Activated CD4-positive, alpha-beta memory T cell treated with anti-CD3 and anti-CD28 coated beads, Interleukin-2, amount 10 ng/mL, durations not matched to agents 7 days and 5 days (primary cell): ENCODE measurements at regions not wholly inside any gene's neighbourhood (a gene's known extent, or its start where the extent isn't known, plus 50 kb on each side); places are given as distances from the start of the nearest gene placed in this dataset.

Source experiments
- CTCF ChIA-PET: fragments of 350-600 bp; sonication (Branson Sonifier 250); formaldehyde crosslinking; loops from one replicate; lab custom pipeline; 2021; ENCODE audit warnings: antibody characterized with exemption, inconsistent platforms; lab: Charles Lee
- POLR2A ChIA-PET: fragments of 350-600 bp; sonication (Branson Sonifier 250); formaldehyde crosslinking; loops from one replicate; lab custom pipeline; 2021; ENCODE audit warnings: antibody characterized with exemption; lab: Charles Lee
- DNase-seq: peaks from one replicate; pipeline ENCODE4 v3.0.0-alpha.2; 2020
- H3K27ac Mint-ChIP-seq: one replicate; pipeline ENCODE4 v1.8.0; 2021; ENCODE audit warnings: mild to moderate bottlenecking, mixed read lengths
- H3K27me3 Mint-ChIP-seq: one replicate; pipeline ENCODE4 v1.8.0; 2021; ENCODE audit warnings: mixed read lengths
- H3K36me3 Mint-ChIP-seq: one replicate; pipeline ENCODE4 v1.8.0; 2021; ENCODE audit warnings: low read depth, mixed read lengths
- H3K4me1 Mint-ChIP-seq: one replicate; pipeline ENCODE4 v1.8.0; 2021; ENCODE audit warnings: mixed read lengths
- H3K4me3 Mint-ChIP-seq: one replicate; pipeline ENCODE4 v1.8.0; 2021; ENCODE audit warnings: mild to moderate bottlenecking, mixed read lengths
- H3K9me3 Mint-ChIP-seq: one replicate; pipeline ENCODE4 v1.8.0; 2021; ENCODE audit warnings: mixed read lengths

DNA sequence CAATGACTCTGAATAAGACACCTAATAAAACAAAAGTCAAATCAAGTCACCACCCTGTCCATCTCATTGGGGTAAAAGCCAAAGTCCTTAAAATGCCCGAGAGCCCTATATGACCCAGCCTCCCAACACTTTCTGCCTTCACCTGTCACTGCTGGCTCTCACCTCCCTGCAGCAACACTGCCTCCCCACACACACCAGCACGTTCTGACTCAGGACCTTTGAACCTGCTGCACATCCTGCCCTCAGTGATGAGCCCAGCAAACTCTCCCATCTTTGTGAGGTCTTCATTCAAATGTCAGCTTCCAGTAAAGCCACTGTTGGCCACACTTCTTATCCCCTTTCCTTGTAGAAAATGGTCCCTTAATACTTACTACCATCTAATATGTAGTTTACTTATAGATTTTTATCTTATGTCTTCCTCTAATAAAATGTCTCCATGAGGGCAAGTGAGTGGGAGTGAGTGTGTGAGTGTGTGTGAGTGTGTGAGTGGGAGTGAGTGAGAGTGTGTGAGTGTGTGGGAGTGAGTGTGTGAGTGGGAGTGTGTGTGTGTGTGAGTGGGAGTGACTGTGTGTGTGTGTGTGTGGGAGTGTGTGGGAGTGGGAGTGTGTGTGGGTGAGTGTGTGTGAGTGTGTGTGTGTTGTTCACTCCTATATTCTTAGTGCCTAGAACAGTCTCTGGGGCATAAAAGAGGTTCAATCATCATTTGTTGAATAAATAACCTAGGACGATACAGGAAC is 504.7 kb downstream of the EIPR1 start:
- Mint-ChIP-seq H3K4me3 (no peak overlapping the region), H3K27ac (no peak overlapping the region), H3K27me3 (no peaks in the 10 kb centered on the region), H3K36me3 (no peaks in the 10 kb centered on the region), H3K4me1 (no peaks in the 10 kb centered on the region), H3K9me3 (no peaks in the 10 kb centered on the region)
- ChIA-PET POLR2A (no interaction called here), CTCF (no interaction called here)
- no peak for DNase-seq

DNA sequence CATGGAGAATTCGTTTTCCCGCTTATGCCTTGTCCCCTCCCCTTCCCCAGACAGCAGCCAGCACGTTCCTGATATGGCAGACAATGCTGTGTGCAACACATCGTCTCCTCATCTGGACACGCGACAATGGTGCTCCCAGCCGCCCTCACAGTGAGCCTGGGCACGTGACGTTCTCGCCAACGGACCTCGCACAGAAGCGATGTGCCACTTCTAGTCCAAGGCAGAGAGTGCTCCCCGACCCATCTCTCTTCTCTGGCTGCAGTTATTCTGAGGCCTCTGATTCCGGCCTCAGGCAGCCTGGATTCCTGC is 505.4 kb downstream of the EIPR1 start:
- H3K4me3 Mint-ChIP-seq: no peak overlapping the region
- POLR2A ChIA-PET: no interaction called here
- no peaks in the 10 kb centered on the region for H3K36me3 Mint-ChIP-seq
- no peak for DNase-seq
- CTCF ChIA-PET: no interaction called here
- H3K4me1 Mint-ChIP-seq: no peaks in the 10 kb centered on the region
- H3K9me3 Mint-ChIP-seq: no peaks in the 10 kb centered on the region
- H3K27me3 Mint-ChIP-seq: no peaks in the 10 kb centered on the region
- no peak overlapping the region for H3K27ac Mint-ChIP-seq

DNA sequence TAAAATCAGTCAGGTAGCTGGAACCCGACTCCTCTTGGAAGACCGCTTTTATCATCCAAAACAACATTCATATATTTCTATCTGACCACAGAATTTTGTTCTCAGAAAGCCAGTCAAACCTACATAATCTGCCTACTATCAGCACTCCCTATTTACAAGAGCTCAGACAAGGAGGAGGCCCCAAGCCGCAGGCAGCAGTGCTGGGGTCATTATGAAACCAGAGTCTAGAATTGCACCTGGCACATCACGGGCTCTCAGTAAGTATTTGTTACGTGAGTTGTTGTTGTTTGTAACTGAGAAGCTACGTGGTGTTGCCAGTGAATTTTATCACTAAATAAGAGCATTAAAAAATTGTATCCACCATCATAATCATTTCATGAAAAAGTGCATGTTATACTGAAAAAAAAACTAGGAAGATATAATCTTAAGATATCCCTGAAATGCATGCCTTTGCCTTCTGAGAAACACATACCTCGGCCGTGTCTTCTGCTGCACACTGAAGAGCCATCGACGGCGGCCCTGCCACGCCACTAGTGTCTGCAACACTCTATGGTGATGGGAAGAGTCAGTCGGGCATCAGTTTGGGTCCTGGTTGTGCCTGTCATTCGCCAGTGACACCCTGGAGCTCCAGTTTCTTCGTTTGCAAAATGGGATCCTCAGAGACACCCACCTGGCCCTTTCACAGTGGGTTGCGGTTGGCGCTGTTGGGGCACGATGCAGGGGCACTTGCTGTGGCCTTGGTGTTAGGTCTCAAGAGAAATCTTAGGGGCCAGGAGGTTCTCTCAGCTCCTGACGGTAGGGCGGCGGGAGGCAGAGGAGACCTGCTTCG is 505.9 kb downstream of the EIPR1 start:
- Mint-ChIP-seq H3K27ac (no peak overlapping the region), H3K36me3 (no peaks in the 10 kb centered on the region), H3K27me3 (no peaks in the 10 kb centered on the region), H3K9me3 (no peaks in the 10 kb centered on the region), H3K4me1 (no peaks in the 10 kb centered on the region), H3K4me3 (no peak overlapping the region)
- no peak for DNase-seq
- CTCF ChIA-PET: no interaction called here
- POLR2A ChIA-PET: no interaction called here

DNA sequence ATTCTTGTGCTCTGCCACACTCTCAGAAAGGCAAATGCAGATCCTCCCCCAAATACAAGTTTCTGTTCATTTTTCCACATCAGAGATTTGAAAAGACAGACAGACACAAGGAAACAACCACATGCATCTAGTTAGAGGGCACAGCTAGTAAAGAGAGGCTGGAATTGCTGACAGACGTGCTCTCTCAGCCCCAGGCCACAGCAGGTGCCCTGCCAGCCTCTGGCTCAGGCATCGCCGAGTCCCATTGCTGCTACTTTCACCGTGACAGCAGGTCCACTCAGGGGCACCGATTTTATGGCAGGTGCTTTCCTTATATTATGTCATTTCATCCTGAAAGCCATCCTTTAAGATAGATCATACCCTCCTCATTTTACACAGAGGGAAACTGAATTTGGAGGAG is 507.5 kb downstream of the EIPR1 start:
- H3K4me1 Mint-ChIP-seq: no peaks in the 10 kb centered on the region
- H3K27ac Mint-ChIP-seq: no peak overlapping the region
- ChIA-PET CTCF (no interaction called here), POLR2A (no interaction called here)
- H3K4me3 Mint-ChIP-seq: no peak overlapping the region
- no peak for DNase-seq
- H3K27me3 Mint-ChIP-seq: no peaks in the 10 kb centered on the region
- H3K9me3 Mint-ChIP-seq: no peaks in the 10 kb centered on the region
- no peaks in the 10 kb centered on the region for H3K36me3 Mint-ChIP-seq

DNA sequence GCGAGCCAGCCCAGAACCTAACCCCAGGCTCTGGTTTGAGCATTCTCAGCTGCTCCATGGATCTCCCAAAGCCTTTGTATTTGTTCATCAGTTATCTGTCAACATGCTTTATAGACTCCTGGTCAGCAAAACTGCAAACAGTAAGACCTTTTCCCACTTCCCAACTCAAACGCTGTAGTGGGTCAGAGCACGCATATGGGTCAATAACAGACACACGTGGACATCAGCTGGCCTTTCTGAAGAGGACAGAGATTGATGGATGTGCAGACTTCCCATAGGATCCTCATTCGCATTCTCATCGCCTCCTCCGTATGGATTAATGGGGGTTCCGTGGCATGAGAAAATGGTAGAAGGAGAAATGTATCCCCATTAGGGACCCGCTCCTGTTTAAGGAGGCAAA is 508.1 kb downstream of the EIPR1 start:
- H3K4me3 Mint-ChIP-seq: no peak overlapping the region
- no peaks in the 10 kb centered on the region for H3K4me1 Mint-ChIP-seq
- POLR2A ChIA-PET: no interaction called here
- no peaks in the 10 kb centered on the region for H3K9me3 Mint-ChIP-seq
- no peaks in the 10 kb centered on the region for H3K27me3 Mint-ChIP-seq
- no peak overlapping the region for H3K27ac Mint-ChIP-seq
- CTCF ChIA-PET: no interaction called here
- DNase-seq: no peak
- no peaks in the 10 kb centered on the region for H3K36me3 Mint-ChIP-seq

DNA sequence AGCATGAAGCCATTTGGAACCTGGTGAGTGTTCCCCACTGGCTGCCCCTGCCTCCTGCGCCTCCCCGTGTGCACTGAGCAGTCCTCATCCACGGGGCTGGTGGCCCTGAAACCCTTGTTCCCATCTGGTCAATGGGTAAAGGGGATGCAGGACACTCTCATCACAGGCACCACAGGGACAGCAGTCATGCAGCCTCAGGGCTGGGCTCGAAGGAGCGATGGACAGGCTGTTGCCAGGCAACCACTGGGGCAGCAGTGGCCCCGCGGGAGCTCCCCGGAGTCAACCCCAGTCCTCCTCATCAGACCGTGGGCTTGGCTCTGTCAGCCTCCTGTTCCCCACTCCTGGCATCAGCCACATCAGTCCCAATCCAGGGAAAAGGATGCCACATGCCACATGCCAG is 509.5 kb downstream of the EIPR1 start:
- ChIA-PET POLR2A (no interaction called here), CTCF (no interaction called here)
- H3K27ac Mint-ChIP-seq: no peak overlapping the region
- no peaks in the 10 kb centered on the region for H3K9me3 Mint-ChIP-seq
- no peaks in the 10 kb centered on the region for H3K27me3 Mint-ChIP-seq
- DNase-seq: no peak
- no peaks in the 10 kb centered on the region for H3K4me1 Mint-ChIP-seq
- no peaks in the 10 kb centered on the region for H3K36me3 Mint-ChIP-seq
- H3K4me3 Mint-ChIP-seq: no peak overlapping the region

GRCh38 chr2:2867397-2867979 is 510.1 kb downstream of the EIPR1 start:
- ChIA-PET POLR2A (no interaction called here), CTCF (no interaction called here)
- Mint-ChIP-seq H3K4me3 (no peak overlapping the region), H3K27ac (no peak overlapping the region), H3K36me3 (no peaks in the 10 kb centered on the region), H3K4me1 (no peaks in the 10 kb centered on the region), H3K27me3 (no peaks in the 10 kb centered on the region), H3K9me3 (no peaks in the 10 kb centered on the region)
- DNase-seq: no peak

- no peak for DNase-seq
- ChIA-PET CTCF (no interaction called here), POLR2A (no interaction called here)
- no peak overlapping the region for H3K27ac Mint-ChIP-seq
- no peaks in the 10 kb centered on the region for H3K27me3 Mint-ChIP-seq
- no peaks in the 10 kb centered on the region for H3K36me3 Mint-ChIP-seq
- no peak overlapping the region for H3K4me3 Mint-ChIP-seq
- H3K4me1 Mint-ChIP-seq: no peaks in the 10 kb centered on the region
- no peaks in the 10 kb centered on the region for H3K9me3 Mint-ChIP-seq
Measured at GRCh38 chr2:2866459-2866858, 511.2 kb downstream of the EIPR1 start.

- no peaks in the 10 kb centered on the region for H3K9me3 Mint-ChIP-seq
- no peaks in the 10 kb centered on the region for H3K36me3 Mint-ChIP-seq
- no peaks in the 10 kb centered on the region for H3K27me3 Mint-ChIP-seq
- H3K4me1 Mint-ChIP-seq: no peaks in the 10 kb centered on the region
- H3K4me3 Mint-ChIP-seq: no peak overlapping the region
- POLR2A ChIA-PET: no interaction called here
- CTCF ChIA-PET: no interaction called here
- no peak for DNase-seq
- no peak overlapping the region for H3K27ac Mint-ChIP-seq
Measured at GRCh38 chr2:2862386-2862785, 515.2 kb downstream of the EIPR1 start.

DNA sequence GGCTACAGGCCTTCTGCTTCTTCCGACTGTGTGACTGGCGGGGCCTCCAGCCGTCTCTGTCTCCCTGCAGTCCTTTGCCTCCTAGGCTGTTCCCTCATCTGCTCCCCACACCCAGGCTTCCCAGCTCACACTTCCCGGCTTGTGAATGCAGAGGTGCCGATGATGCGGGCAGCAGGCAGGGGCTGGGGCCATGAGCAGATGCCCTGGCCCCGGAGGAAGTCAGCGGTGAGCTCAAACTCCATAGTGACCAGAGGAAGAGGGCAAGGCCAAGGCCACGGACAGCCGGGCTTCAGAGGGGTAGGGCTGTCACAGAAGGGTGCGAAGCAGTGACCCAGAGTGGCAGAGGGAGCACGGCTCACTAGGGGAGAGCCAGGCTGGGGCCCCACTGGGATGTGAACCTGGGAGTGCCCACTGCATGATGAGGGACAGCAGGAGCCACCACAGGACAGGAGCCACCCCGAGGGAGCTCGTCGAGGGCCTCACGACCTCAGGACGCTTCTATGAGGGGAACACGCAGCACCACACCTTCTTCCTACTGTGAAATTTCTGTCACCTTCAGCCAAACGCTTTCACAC is 515.9 kb downstream of the EIPR1 start:
- ChIA-PET POLR2A (no interaction called here), CTCF (no interaction called here)
- Mint-ChIP-seq H3K27ac (no peak overlapping the region), H3K9me3 (no peaks in the 10 kb centered on the region), H3K4me3 (no peak overlapping the region), H3K36me3 (no peaks in the 10 kb centered on the region), H3K27me3 (no peaks in the 10 kb centered on the region), H3K4me1 (no peaks in the 10 kb centered on the region)
- DNase-seq: no peak

- CTCF ChIA-PET: no interaction called here
- Mint-ChIP-seq H3K27me3 (no peaks in the 10 kb centered on the region), H3K4me3 (no peak overlapping the region), H3K36me3 (no peaks in the 10 kb centered on the region), H3K27ac (no peak overlapping the region), H3K9me3 (no peaks in the 10 kb centered on the region), H3K4me1 (no peaks in the 10 kb centered on the region)
- POLR2A ChIA-PET: no interaction called here
- DNase-seq: no peak
Measured at GRCh38 chr2:2860589-2861300, 516.9 kb downstream of the EIPR1 start.

GRCh38 chr2:2859732-2860131 is 517.9 kb downstream of the EIPR1 start:
- ChIA-PET CTCF (no interaction called here), POLR2A (no interaction called here)
- Mint-ChIP-seq H3K27ac (no peak overlapping the region), H3K4me1 (no peaks in the 10 kb centered on the region), H3K27me3 (no peaks in the 10 kb centered on the region), H3K9me3 (no peaks in the 10 kb centered on the region), H3K36me3 (no peaks in the 10 kb centered on the region), H3K4me3 (no peak overlapping the region)
- no peak for DNase-seq

- H3K4me3 Mint-ChIP-seq: no peak overlapping the region
- H3K36me3 Mint-ChIP-seq: no peaks in the 10 kb centered on the region
- ChIA-PET CTCF (no interaction called here), POLR2A (no interaction called here)
- H3K9me3 Mint-ChIP-seq: no peaks in the 10 kb centered on the region
- no peak overlapping the region for H3K27ac Mint-ChIP-seq
- no peaks in the 10 kb centered on the region for H3K4me1 Mint-ChIP-seq
- H3K27me3 Mint-ChIP-seq: no peaks in the 10 kb centered on the region
- DNase-seq: no peak
Measured at GRCh38 chr2:2859164-2859563, 518.5 kb downstream of the EIPR1 start.
